Cerebellar cortex (tissue), 1 donor: ENCODE measurements at regions not wholly inside any gene's neighbourhood (a gene's known extent, or its start where the extent isn't known, plus 50 kb on each side); places are given as distances from the start of the nearest gene placed in this dataset.
A peak's percentile ranks its signal among the peaks of the same experiment; 100 is the strongest.
"Not testable (repeated sequence)": the region's sequence is repeated elsewhere in the genome, so short reads cannot be mapped to it uniquely, and the experiment has no call there.

Experiments used
- DNase-seq: peaks from one replicate; pipeline ENCODE4 v3.0.0-alpha.2; 2015; ENCODE audit warnings: low spot score

DNA sequence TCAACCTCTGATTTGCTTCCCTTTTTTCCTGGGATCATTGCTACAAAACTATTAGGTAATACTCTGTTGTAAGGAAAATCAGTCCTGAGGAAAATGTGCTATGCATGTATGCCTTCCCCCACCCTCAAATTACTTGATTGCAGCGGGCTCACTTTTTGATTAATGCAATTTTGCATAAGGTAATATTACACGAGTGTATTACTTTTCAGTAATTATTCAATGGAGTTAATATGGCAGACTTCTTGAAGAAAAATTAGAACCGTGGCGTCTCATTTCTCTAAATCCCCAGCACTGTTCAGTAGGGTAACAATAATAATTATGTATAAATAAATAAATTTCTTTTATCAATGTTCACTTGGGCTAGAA is 527.6 kb upstream of the FANCL start:
- no peak for DNase-seq

DNA sequence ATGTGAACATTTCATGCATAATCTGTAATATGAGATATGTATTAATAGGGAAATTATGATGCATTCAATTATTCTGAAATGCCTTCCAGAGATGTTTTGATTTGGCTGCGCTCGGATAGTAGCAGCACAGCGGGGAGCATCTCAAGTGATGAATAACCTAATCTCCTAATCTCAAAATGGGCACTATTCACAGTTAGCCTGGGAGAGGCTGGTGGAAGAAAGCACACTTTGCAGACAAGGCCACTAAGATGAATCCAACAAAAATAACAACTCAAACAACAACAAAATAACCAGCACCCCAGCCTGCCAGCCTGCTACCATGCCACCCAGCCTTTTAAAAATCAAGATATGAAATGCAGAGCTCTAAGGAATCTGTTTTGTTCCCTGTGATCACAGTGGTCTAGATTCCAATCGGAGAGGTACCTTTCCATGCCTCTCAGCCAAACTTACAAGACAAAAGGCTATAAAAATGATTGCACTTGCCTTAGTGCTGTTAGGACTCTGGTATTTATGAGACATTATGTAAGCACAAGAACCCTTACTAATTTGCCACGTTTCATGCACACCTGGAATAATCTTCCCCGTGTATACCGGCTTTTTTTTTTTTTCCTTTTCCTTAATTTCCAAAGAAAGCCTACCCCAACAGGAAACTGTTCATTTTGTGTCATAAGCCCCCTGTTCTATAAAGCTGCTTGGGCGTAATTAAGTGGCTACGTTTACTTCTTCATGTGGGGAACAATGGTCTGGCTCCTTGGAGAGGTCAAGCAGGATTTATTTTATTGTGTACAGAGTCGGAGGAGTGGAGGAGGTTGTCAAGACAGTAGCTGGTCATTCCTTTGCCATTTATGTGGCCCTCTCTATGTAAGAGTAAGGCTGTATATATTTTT is 526.9 kb upstream of the FANCL start:
- no peak for DNase-seq

DNA sequence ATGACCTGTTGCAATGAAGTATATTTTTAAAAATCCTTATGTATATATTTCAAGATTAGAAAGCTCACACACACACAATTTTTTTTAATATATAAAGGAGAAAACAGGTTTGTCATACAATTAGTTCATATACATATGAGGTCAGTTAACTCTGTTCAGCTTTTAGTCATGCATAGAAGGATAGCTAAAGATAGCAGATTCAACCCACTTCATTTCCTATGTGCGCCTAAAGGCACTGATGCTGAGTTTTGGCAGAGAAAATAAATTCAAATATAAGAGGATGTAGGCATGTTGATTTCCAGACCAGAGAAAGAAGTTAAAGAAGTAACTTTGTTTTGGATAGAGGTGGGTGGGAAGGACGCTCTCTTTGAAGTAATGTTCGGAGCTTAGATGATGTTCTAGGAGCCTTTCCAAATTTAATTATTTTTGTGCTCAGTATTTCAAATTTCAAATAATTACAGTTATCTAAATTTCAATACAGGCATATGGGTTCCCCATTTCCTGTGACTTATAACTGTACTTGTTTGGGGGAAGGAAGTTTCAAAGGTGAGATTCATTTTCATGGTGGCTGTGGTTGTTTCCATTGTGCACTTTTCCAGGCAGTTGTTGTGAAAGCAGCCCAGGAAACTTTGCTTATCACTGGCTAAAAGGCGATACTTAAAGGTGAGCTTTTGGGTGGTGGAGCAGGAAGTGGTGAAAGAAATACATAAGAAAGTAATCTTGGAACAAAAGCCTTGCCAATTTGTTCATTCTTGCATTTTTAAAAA is 523.4 kb upstream of the FANCL start:
- no peak for DNase-seq

GRCh38 chr2:58762176-58762781 is 521.2 kb upstream of the FANCL start:
- peak; percentile 37 for DNase-seq

- DNase-seq = peak; percentile 7
These were observed 516.8 kb upstream of the FANCL start for GRCh38 chr2:58757971-58758370.

DNA sequence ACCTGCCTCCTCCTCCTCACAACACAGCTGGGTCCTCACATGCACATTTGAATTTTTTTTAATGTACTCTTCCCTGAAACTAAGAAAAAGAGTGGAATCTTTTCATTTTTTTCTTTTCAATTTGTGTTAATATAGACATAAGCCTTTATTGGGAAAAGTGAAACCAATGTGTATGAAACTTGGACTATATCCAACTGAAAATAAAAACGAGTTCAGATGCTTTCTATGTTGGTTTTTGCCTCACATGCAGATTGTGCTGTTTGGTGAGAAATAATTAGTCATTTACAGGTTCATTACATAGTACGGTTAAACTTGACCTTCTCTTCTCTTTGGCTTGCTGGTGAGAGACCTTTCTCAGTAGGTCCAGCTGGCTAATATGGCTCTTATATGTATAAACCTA is 515.2 kb upstream of the FANCL start:
- no peak for DNase-seq

- DNase-seq = not testable (repeated sequence)
These were observed 511.4 kb upstream of the FANCL start for GRCh38 chr2:58752507-58752906.

GRCh38 chr2:58751676-58752075 is 510.6 kb upstream of the FANCL start:
- not testable (repeated sequence) for DNase-seq

DNA sequence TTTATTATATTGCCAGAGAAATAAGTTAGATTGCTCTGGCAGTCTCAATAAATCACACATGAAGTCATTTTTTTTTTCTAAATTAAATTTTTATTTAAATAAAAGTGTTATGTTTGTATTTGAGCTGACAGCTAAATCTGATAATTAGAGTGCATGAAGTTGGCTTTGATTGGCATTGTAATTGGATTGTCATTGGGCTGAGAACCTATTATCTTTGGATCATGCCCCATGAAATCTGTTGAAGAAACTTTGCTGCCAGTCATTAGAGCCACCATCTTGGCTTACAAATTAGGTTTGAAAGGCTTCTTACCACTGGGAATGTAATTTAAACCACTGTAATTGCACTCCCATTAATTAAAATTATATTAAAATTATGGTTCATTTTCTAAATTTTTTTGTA is 507.9 kb upstream of the FANCL start:
- no peak for DNase-seq

- DNase-seq = not testable (repeated sequence)
These were observed 504.2 kb upstream of the FANCL start for GRCh38 chr2:58745334-58745733.

- DNase-seq = no peak
These were observed 499.3 kb upstream of the FANCL start for GRCh38 chr2:58740426-58740825.

DNA sequence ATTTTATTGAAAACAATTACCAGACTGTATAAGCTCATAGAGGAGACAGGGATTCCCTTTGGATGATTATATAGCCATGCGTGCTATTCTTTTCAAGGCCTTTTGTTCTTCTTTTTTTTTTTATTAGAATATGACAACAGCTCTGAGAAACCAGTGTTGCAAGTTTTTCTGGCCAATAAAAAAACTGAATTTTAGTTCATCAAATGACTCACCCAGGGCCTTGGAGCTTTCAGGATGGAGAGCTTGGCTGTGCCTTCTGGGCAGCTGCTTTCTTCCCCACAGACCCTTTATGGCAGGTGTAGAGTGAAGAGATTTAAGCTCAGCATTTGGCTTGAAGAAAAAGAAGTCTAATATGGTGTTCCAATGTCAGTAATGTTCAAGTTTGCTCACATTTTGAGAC is 497.9 kb upstream of the FANCL start:
- no peak for DNase-seq

DNA sequence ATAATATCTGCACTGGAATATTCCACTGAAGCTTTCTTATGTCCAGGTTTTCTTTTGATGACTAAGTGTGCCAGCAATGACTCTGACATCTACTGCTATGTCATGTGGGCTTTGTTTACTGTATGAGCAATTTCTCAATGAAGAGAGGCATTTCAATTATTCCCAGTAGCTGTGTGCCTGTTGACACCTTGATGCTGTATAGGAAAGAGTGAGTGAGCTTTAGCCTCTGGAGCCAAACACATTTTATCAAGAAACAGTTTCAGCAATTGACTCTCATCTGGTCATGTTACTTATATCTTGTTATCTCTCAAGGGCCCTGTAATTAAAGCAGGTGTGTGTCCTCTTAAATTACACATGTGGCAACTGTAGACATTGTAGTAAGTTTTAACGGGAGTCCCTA is 493.2 kb upstream of the FANCL start:
- no peak for DNase-seq

DNA sequence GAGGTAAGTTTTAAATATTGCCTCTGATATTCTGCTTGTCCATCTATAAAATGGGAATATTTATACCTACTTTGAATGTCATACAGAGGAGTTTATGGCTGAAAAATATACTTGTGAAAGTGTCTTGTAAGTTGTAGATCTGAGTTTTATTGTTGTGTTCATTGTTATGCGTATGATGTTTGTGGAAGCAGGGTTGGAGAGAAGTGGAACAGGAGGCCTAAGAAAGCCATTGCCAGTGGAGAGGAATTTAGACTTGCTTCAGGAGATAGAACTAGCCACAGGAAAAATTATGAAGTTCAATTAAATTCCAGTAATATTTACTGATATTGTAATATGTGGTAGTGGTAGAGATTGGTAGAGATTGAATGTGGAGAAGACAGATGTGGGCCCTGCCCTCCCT is 491.9 kb upstream of the FANCL start:
- no peak for DNase-seq

DNA sequence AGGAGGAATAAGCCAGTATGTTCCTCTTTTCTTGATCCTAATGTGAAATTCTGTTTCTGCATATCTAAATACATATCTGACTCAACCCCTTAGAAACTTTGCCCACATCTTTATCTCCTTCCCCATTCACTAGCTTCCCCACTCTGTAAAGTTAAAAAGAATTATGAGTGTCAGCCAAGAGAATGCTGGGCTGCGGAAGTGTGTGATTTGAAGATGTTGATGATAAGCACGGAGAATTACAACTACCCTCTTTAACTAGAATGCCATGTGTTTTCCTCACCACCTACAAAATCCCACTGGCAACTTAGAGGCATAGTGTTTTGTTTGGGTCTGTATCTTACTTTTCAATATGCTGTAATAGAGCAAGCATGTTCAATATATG is 490.4 kb upstream of the FANCL start:
- DNase-seq = no peak

DNA sequence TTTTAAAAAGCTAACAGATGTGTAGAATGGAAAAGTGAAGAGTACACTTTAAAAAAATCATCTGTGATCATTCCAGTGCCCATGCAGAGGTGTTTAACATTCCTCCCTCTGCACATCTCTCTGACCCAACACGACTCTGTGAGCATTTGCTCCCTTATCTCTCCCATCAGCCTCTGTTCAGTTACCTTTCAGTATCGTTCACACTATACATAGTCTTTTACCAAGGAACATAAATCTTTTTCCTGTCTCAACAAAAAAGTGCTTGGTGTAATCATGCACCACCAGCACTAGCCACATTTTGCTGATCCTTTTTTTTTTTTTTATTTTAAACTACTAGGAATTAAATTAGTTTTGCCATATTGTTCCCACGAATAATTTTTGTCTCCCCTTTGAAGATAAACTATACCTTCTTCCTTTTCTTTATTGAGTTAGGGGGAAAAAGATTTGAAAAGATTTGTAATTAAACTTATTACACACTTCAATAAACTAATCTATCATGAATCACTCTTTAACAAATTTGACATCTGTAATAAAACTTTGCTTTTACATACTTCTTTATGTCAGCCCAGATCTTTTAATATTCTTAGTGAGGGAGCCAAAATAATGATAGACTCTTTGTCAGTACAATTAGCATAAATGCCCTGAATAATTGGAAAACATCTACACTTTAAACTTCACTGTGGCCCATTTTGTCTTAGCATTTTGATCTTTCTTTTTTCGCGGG is 489.8 kb upstream of the FANCL start:
- DNase-seq = no peak

DNA sequence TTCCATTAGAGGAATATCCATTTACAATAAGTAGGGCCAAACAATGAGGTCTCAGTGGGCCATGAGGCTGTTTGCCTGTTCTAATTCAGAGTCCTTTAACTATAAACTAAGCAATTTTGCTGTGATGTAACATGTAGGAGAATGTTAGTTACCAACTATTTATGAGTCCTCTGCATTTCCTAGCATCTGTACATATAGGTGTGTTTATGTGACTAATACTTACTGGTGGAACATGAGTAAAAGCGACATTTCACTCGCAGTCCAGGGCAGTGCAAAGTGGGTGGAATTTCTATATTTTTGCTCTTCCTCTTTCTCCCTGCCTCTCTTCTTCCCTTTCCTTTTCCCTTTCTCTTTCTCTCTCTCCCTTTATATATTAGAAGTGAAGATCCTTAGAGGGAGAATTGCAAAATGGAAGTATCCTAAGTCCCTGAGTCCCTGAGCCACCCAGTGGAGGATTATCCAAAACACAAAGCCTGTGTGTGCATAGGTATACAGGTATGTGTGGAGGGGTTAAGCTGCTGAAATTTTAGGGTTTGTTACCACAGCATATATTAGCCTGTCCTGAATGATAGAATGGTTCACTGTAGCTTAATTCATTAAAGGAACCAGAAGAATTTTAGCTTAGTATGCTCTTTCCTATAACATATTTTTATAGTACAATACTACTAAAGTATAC is 487.0 kb upstream of the FANCL start:
- DNase-seq = no peak

DNA sequence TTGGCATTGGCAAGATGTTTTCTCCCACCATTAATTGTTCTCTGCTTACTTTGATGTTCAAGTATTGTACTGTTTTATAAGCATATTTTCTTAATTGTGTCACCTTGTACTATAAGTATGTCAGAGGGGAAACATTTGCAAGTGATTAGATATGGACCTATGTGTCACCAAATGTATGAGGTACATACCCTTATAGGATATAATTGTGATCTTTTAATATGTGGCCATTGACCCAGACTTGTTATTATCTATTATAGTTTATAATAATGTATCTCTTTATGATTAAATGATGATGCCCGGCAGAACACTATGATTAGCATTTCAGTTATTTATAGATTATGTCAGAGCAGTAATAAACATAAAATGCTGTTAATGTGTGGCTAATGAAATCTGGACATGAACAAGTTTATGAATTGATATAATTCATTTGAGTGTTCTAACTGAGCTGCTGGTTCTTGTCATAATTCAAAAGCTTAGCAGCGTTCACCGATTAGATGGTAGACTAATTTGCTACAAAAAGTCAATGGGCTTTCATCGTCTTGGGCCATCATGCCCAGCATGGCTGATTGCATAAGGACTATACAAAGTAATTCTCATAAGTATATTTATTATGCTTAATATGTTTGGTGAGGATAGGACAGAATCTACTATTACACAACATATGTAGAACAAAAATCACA is 480.9 kb upstream of the FANCL start:
- DNase-seq = no peak

DNA sequence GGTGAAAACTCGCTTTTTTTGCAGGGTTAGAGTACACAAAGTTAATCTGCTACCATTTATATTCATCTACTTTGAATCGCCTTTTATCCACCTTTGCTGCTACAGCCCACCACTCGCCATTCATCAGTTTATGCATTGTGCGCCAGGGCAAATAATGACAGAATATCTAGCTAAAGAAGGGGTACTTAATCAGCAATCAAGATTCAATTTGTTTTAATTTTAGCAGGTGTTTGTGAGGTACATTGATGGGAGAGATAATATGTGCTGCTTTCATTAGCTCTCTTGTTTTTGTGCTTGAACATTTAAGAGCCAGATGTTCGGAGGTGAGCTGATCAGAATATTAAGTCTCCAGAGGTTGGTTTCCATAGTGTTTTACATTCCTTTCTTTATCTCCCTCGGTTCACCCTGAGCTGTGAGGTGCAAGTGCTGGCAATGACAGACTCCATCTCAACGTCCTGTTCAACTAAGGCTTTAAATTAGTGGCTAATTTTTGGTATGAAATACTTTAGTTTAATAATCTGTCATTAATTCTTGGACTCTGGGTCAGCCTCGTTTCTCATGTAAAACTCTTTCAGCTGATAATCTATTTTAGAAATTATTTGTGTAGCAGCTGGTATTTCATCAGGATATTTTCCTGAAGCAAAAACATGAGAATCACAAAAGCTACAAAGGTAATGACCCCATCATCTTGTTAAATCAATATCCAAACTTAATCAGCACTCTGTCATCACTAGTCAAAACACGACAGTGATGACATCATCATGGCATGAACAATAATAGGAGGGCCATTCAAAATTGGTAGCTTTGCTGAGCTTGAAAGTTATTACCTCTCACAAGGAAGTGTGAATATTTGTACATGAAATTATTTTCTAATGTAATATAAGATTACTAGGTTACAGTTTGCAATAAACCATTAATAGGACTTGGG is 479.9 kb upstream of the FANCL start:
- no peak for DNase-seq
